ENCODE measurements at regions not wholly inside any gene's neighbourhood (a gene's known extent, or its start where the extent isn't known, plus 50 kb on each side); places are given as distances from the start of the nearest gene placed in this dataset.

DNA sequence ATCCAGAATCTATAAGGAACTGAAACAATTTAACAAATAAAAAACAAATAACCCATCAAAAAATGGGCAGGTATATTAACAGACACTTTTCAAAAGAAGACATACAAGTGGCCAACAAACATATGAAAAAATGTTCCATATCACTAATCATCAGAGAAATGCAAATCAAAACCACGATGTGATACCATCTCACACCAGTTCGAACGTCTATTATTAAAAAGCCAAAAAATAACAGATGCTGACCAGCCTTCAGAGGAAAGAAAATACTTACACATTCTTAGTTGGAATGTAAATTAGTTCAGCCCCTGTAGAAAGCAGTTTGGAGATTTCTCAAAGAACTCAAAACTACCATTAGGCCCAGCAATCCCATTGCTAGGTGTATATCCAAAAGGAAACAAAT is 687.9 kb upstream of the AADAT start:
- TF ChIP-seq POLR2A (IDR thresholded peaks at IDR 0.05; ENCODE audit: low read depth, low read length) (no peak), POLR2AphosphoS5 (IDR thresholded peaks at IDR 0.05; ENCODE audit: low read depth, low read length) (no peak), TAF1 (IDR thresholded peaks at IDR 0.05; ENCODE audit: low read depth, low read length) (no peak), SPI1 (IDR thresholded peaks at IDR 0.05; ENCODE audit: low read depth, low read length) (no peak)

Measured in GM12891 (cell line).